GM12873 (cell line): ENCODE measurements at regions not wholly inside any gene's neighbourhood (a gene's known extent, or its start where the extent isn't known, plus 50 kb on each side); places are given as distances from the start of the nearest gene placed in this dataset.
A peak's percentile ranks its signal among the peaks of the same experiment; 100 is the strongest.

Experiments
- CTCF ChIP-seq: IDR thresholded peaks from 2 replicates; pipeline ENCODE4 v1.5.1; 2012; ENCODE audit warnings: low read depth, mild to moderate bottlenecking, moderate library complexity, low read length, control low read depth; ENCODE audit not compliant: insufficient read depth; ENCODE audit errors: missing control alignments

GRCh38 chr5:104843822-104844221 lies 1281.2 kb upstream of the NUDT12 start:
- no peak for TF ChIP-seq CTCF

- TF ChIP-seq CTCF = no peak
These were observed 1277.7 kb upstream of the NUDT12 start for GRCh38 chr5:104840284-104840683.

GRCh38 chr5:104821606-104822005 lies 1259.0 kb upstream of the NUDT12 start:
- no peak for TF ChIP-seq CTCF

- TF ChIP-seq CTCF = no peak
These were observed 1254.5 kb upstream of the NUDT12 start for GRCh38 chr5:104817127-104817526.

GRCh38 chr5:104815212-104815611 lies 1252.6 kb upstream of the NUDT12 start:
- no peak for TF ChIP-seq CTCF

- peak; percentile 58 for TF ChIP-seq CTCF
These were observed 1238.0 kb upstream of the NUDT12 start for GRCh38 chr5:104800440-104801048.

GRCh38 chr5:104793755-104794080 lies 1231.1 kb upstream of the NUDT12 start:
- TF ChIP-seq CTCF = no peak
